Esophagus muscularis mucosa (tissue), 4 donors: ENCODE measurements at regions not wholly inside any gene's neighbourhood (a gene's known extent, or its start where the extent isn't known, plus 50 kb on each side); places are given as distances from the start of the nearest gene placed in this dataset.
"Not testable (repeated sequence)": the region's sequence is repeated elsewhere in the genome, so short reads cannot be mapped to it uniquely, and the experiment has no call there.

Experiments
- DNase-seq: peaks from one replicate; pipeline ENCODE4 v3.0.0-alpha.2; 2017; ENCODE audit errors: extremely low spot score
- H3K27ac ChIP-seq, 4 donors: fragments of 200-600 bp; sonication (generic); replicated peaks in 1 of 4; 1 replicate in 3 of 4; 2 replicates in 1 of 4; pipeline ENCODE4 v1.5.1; 2016 to 2019; ENCODE audit warnings: mild to moderate bottlenecking in 1 of 4
- H3K27me3 ChIP-seq, 4 donors: fragments of 200-600 bp; sonication (generic); one replicate each; pipeline versions ENCODE4 v1.5.1 to v1.6.0; 2016 to 2019
- H3K36me3 ChIP-seq, 4 donors: fragments of 200-600 bp; sonication (generic); one replicate each; pipeline ENCODE4 v1.5.1; 2016 to 2019
- H3K4me1 ChIP-seq, 4 donors: fragments of 200-600 bp; sonication (generic); one replicate each; pipeline ENCODE4 v1.5.1; 2016 to 2019
- H3K4me3 ChIP-seq, 4 donors: fragments of 200-600 bp; sonication (generic); 1 replicate in 2 of 4; 2 replicates in 2 of 4; pipeline ENCODE4 v1.5.1; 2016 to 2019; ENCODE audit warnings: mild to moderate bottlenecking in 4 of 4, moderate library complexity in 1 of 4
- H3K9me3 ChIP-seq, 4 donors: fragments of 200-600 bp; sonication (generic); 1 replicate in 3 of 4; 2 replicates in 1 of 4; pipeline ENCODE4 v1.5.1; 2016 to 2019
- CTCF ChIP-seq, 3 experiments: fragments of 200-600 bp in 2 of 3; fragments of 450-650 bp in 1 of 3; sonication (generic) in 2 of 3; IDR thresholded peaks; one replicate each; pipeline ENCODE4 v1.5.1; 2017 to 2019; ENCODE audit warnings: antibody characterized with exemption in 3 of 3, mild to moderate bottlenecking in 2 of 3, moderate library complexity in 1 of 3
- EP300 ChIP-seq: sonication (generic); formaldehyde crosslinking; IDR thresholded peaks from one replicate; pipeline ENCODE4 v1.6.1; 2017; ENCODE audit warnings: antibody characterized with exemption
- POLR2A ChIP-seq: fragments of 450-650 bp; IDR thresholded peaks from one replicate; pipeline ENCODE4 v1.6.1; 2017; ENCODE audit warnings: antibody characterized with exemption, moderate library complexity, mild to moderate bottlenecking, low read depth
- POLR2AphosphoS5 ChIP-seq, 2 donors: sonication (generic); formaldehyde crosslinking; IDR thresholded peaks; one replicate each; pipeline ENCODE4 v1.6.1; 2017; ENCODE audit warnings: antibody characterized with exemption in 2 of 2
- WGBS: methylation state at CpG from one replicate; pipeline ENCODE4 v1.1.5; 2018; 5-methylcytosine and 5-hydroxymethylcytosine counted together
- intact Hi-C: fragments of 100-400 bp; cut with DNase I; formaldehyde crosslinking; loops from one replicate; pipeline ENCODE4 v1.15.1; 2023

GRCh38 chr9:87781331-87781730 is 55.4 kb downstream of the CTSL start:
- WGBS = 92% methylated on average over 3 of the region's 3 CpGs
- Histone ChIP-seq H3K4me3 (no peak overlapping the region), H3K27me3 (no peaks in the 10 kb centered on the region), H3K9me3 (no peaks in the 10 kb centered on the region), H3K4me1 (no peaks in the 10 kb centered on the region), H3K27ac (no peak overlapping the region), H3K36me3 (no peaks in the 10 kb centered on the region)
- intact Hi-C loops = no loop called here
- no peak for DNase-seq
- TF ChIP-seq EP300 (no peak), POLR2AphosphoS5 (IDR thresholded peaks at IDR 0.05) (no peak), POLR2A (no peak), CTCF (IDR thresholded peaks at IDR 0.05) (no peak)

GRCh38 chr9:87783180-87783579 is 57.3 kb downstream of the CTSL start:
- Histone ChIP-seq H3K4me1 (no peaks in the 10 kb centered on the region), H3K4me3 (no peak overlapping the region), H3K27ac (no peak overlapping the region), H3K36me3 (no peaks in the 10 kb centered on the region), H3K9me3 (no peaks in the 10 kb centered on the region), H3K27me3 (no peaks in the 10 kb centered on the region)
- WGBS = 89% methylated on average over 4 of the region's 4 CpGs
- TF ChIP-seq EP300 (no peak), CTCF (IDR thresholded peaks at IDR 0.05) (no peak), POLR2AphosphoS5 (IDR thresholded peaks at IDR 0.05) (no peak), POLR2A (no peak)
- intact Hi-C loops = no loop called here
- DNase-seq = no peak

- WGBS = 65% methylated on average over 8 of the region's 8 CpGs
- H3K27ac ChIP-seq, H3K36me3 ChIP-seq, DNase-seq, H3K4me1 ChIP-seq, intact Hi-C loops, H3K27me3 ChIP-seq, H3K4me3 ChIP-seq, H3K9me3 ChIP-seq: not testable (repeated sequence)
Observed at GRCh38 chr9:87785315-87785970, 59.5 kb downstream of the CTSL start.

- Histone ChIP-seq H3K27me3 (no peaks in the 10 kb centered on the region), H3K4me1 (no peaks in the 10 kb centered on the region), H3K4me3 (no peak overlapping the region), H3K9me3 (no peaks in the 10 kb centered on the region), H3K36me3 (no peaks in the 10 kb centered on the region), H3K27ac (no peak overlapping the region)
- TF ChIP-seq POLR2A = no peak
- TF ChIP-seq POLR2AphosphoS5 (IDR thresholded peaks at IDR 0.05) = no peak
- no peak for TF ChIP-seq EP300
- no peak for TF ChIP-seq CTCF (IDR thresholded peaks at IDR 0.05)
- DNase-seq = no peak
- WGBS = 83% methylated on average over 2 of the region's 2 CpGs
- intact Hi-C loops = no loop called here
Observed at GRCh38 chr9:87786423-87786822, 60.5 kb downstream of the CTSL start.

GRCh38 chr9:87786876-87787275 is 61.0 kb downstream of the CTSL start:
- Histone ChIP-seq H3K27ac (no peak overlapping the region), H3K4me1 (no peaks in the 10 kb centered on the region), H3K27me3 (no peaks in the 10 kb centered on the region), H3K4me3 (no peak overlapping the region), H3K9me3 (no peaks in the 10 kb centered on the region), H3K36me3 (no peaks in the 10 kb centered on the region)
- no peak for DNase-seq
- intact Hi-C loops = no loop called here
- WGBS = 75% methylated on average over 2 of the region's 2 CpGs
- TF ChIP-seq POLR2AphosphoS5 (IDR thresholded peaks at IDR 0.05) (no peak), POLR2A (no peak), EP300 (no peak), CTCF (IDR thresholded peaks at IDR 0.05) (no peak)
